GM12878 (cell line): ENCODE measurements at regions not wholly inside any gene's neighbourhood (a gene's known extent, or its start where the extent isn't known, plus 50 kb on each side); places are given as distances from the start of the nearest gene placed in this dataset.
"Not testable (repeated sequence)": the region's sequence is repeated elsewhere in the genome, so short reads cannot be mapped to it uniquely, and the experiment has no call there.

Source experiments
- ATAC-seq: fragments of 200-7000 bp; cut with Tn5 transposase; 3 replicates; pipeline ENCODE4 v1.9.1; 2020; ENCODE audit warnings: mild to moderate bottlenecking, moderate library complexity
- BruUV-seq: library from RNA; stranded (reverse); fragments of 400-500 nt; replicated peaks from 2 replicates; lab custom pipeline; 2021; lab: Mats Ljungman, UMichigan
- CTCF ChIA-PET: fragments of 300-600 bp; sonication (Branson Sonifier 250); formaldehyde crosslinking; extraction: SDS; loops from one replicate; lab custom pipeline; 2021; ENCODE audit warnings: inconsistent platforms; lab: Yijun Ruan, JAX
- POLR2A ChIA-PET: fragments of 350-600 bp; formaldehyde crosslinking; extraction: SDS; loops from one replicate; lab custom pipeline; 2021; ENCODE audit warnings: inconsistent platforms; lab: Charles Lee
- RAD21 ChIA-PET: fragments of 300-600 bp; sonication (Branson Sonifier 250); formaldehyde crosslinking; loops from one replicate; lab custom pipeline; 2023; ENCODE audit warnings: antibody characterized with exemption; ENCODE audit not compliant: unreplicated experiment; lab: Charles Lee
- SMC1A ChIA-PET: fragments of 300-600 bp; sonication (Branson Sonifier 250); formaldehyde crosslinking; loops from one replicate; lab custom pipeline; 2023; ENCODE audit not compliant: unreplicated experiment, uncharacterized antibody; lab: Charles Lee
- DNase-seq: peaks from one replicate; pipeline ENCODE4 v3.0.0-alpha.2; 2011; ENCODE audit warnings: low read depth, low spot score
- FAIRE-seq: peaks from 3 replicates; lab custom pipeline; 2011; peaks lifted over from hg19 to GRCh38; lab: Jason Lieb, UNC
- H2AFZ ChIP-seq: 2 replicates; pipeline ENCODE4 v1.6.0; 2011; ENCODE audit warnings: low read depth, low read length, control low read depth; ENCODE audit not compliant: control insufficient read depth
- H3K27ac ChIP-seq: 2 replicates; pipeline ENCODE4 v1.5.1; 2011; ENCODE audit warnings: control low read depth; ENCODE audit not compliant: control insufficient read depth, insufficient read depth
- H3K27me3 ChIP-seq, 2 experiments: replicated peaks in 1 of 2; 2 replicates each; pipeline versions ENCODE4 v1.6.0 to v1.6.1; 2011; ENCODE audit warnings: low read length in 1 of 2; ENCODE audit not compliant: control insufficient read depth in 2 of 2, insufficient read depth in 2 of 2
- H3K36me3 ChIP-seq, 2 experiments: 2 replicates each; pipeline ENCODE4 v1.5.1; 2011; ENCODE audit warnings: low read length in 1 of 2; ENCODE audit not compliant: control insufficient read depth in 2 of 2, insufficient read depth in 2 of 2
- H3K4me1 ChIP-seq: 2 replicates; pipeline ENCODE4 v1.6.1; 2011; ENCODE audit warnings: mild to moderate bottlenecking, low read length, moderate library complexity, mixed read lengths; ENCODE audit not compliant: control insufficient read depth, insufficient read depth
- H3K4me2 ChIP-seq: 2 replicates; pipeline ENCODE4 v1.6.0; 2011; ENCODE audit warnings: control low read depth; ENCODE audit not compliant: control insufficient read depth, insufficient read depth
- H3K4me3 ChIP-seq: fragments of 200-600 bp; sonication (generic); 2 replicates; pipeline ENCODE4 v1.5.1; 2016
- H3K79me2 ChIP-seq: 2 replicates; pipeline ENCODE4 v1.6.0; 2011; ENCODE audit warnings: low read length; ENCODE audit not compliant: control insufficient read depth, insufficient read depth
- H3K9ac ChIP-seq: 2 replicates; pipeline ENCODE4 v1.8.0; 2011; ENCODE audit warnings: low read length, control low read depth, mixed read lengths; ENCODE audit not compliant: control insufficient read depth, insufficient read depth
- H3K9me3 ChIP-seq: replicated peaks from 3 replicates; pipeline ENCODE4 v1.5.1; 2011; ENCODE audit warnings: mild to moderate bottlenecking, low read length; ENCODE audit not compliant: control insufficient read depth, insufficient read depth
- H4K20me1 ChIP-seq: 2 replicates; pipeline ENCODE4 v1.6.0; 2011; ENCODE audit not compliant: control insufficient read depth, insufficient read depth
- ATF7 ChIP-seq: fragments of 450-650 bp; IDR thresholded peaks from 2 replicates; pipeline ENCODE4 v1.6.1; 2016; ENCODE audit warnings: low read depth, mild to moderate bottlenecking
- EGR1 ChIP-seq, 2 experiments: IDR thresholded peaks; 1 replicate in 1 of 2; 2 replicates in 1 of 2; pipeline ENCODE4 v1.6.1; 2011 to 2012; ENCODE audit warnings: low read depth in 2 of 2, low read length in 2 of 2, borderline replicate concordance in 1 of 2, mild to moderate bottlenecking in 1 of 2, moderate library complexity in 1 of 2
- FOS ChIP-seq: IDR thresholded peaks from 3 replicates; pipeline ENCODE4 v1.6.1; 2011; ENCODE audit warnings: borderline replicate concordance; ENCODE audit not compliant: insufficient read length; ENCODE audit errors: extremely low read depth
- FOXK2 ChIP-seq: fragments of 450-650 bp; IDR thresholded peaks from 2 replicates; pipeline ENCODE4 v1.6.1; 2017; ENCODE audit warnings: mild to moderate bottlenecking, moderate library complexity
- GABPA ChIP-seq: IDR thresholded peaks from 2 replicates; pipeline ENCODE4 v1.6.1; 2014; ENCODE audit warnings: antibody characterized with exemption, low read depth, mild to moderate bottlenecking, inconsistent platforms
- IKZF2 ChIP-seq, 2 experiments: fragments of 450-650 bp; IDR thresholded peaks; 2 replicates each; pipeline ENCODE4 v1.6.1; 2017; ENCODE audit warnings: mild to moderate bottlenecking in 2 of 2, moderate library complexity in 2 of 2
- KDM1A ChIP-seq: fragments of 200-600 bp; sonication (generic); IDR thresholded peaks from 2 replicates; pipeline ENCODE4 v1.6.1; 2016; ENCODE audit warnings: borderline replicate concordance
- NR2C1 ChIP-seq: fragments of 450-650 bp; IDR thresholded peaks from 2 replicates; pipeline ENCODE4 v1.6.1; 2017; ENCODE audit warnings: antibody characterized with exemption, mild to moderate bottlenecking, moderate library complexity
- SPI1 ChIP-seq: IDR thresholded peaks from 2 replicates; pipeline ENCODE4 v1.6.1; 2011; ENCODE audit warnings: low read depth, mild to moderate bottlenecking, low read length, moderate library complexity, borderline replicate concordance; ENCODE audit not compliant: insufficient read depth
- SUZ12 ChIP-seq: fragments of 200-600 bp; sonication (generic); IDR thresholded peaks from one replicate; pipeline ENCODE4 v1.6.1; 2018; ENCODE audit warnings: antibody characterized with exemption, mild to moderate bottlenecking; ENCODE audit not compliant: unreplicated experiment
- WGBS: methylation state at CpG from one replicate; pipeline ENCODE4 v1.1.6; 2016; ENCODE audit warnings: low lambda C conversion rate; ENCODE audit not compliant: insufficient replicate concordance, insufficient coverage; ENCODE audit errors: missing lambda C conversion rate; 5-methylcytosine and 5-hydroxymethylcytosine counted together
- in situ Hi-C: fragments of 300-500 bp; cut with MboI; formaldehyde crosslinking; loops from 9 replicates; pipeline ENCODE4 v1.14.3; 2018; ENCODE audit warnings: mixed read lengths
- intact Hi-C: fragments of 100-400 bp; cut with micrococcal nuclease; formaldehyde crosslinking; loops from one replicate; pipeline ENCODE4 v1.14.2; 2022; ENCODE audit not compliant: unreplicated experiment
- TF ChIP-seq, protein P1 (sequence below): IDR thresholded peaks from 2 replicates; pipeline ENCODE4 v1.6.1; 2011; ENCODE audit warnings: low read depth, mild to moderate bottlenecking, low read length, moderate library complexity, borderline replicate concordance; ENCODE audit errors: extremely low read depth
- TF ChIP-seq, protein P2 (sequence below): IDR thresholded peaks from 2 replicates; pipeline ENCODE4 v1.6.1; 2011; ENCODE audit warnings: mild to moderate bottlenecking, low read depth, low read length, moderate library complexity; ENCODE audit not compliant: insufficient replicate concordance

DNA sequence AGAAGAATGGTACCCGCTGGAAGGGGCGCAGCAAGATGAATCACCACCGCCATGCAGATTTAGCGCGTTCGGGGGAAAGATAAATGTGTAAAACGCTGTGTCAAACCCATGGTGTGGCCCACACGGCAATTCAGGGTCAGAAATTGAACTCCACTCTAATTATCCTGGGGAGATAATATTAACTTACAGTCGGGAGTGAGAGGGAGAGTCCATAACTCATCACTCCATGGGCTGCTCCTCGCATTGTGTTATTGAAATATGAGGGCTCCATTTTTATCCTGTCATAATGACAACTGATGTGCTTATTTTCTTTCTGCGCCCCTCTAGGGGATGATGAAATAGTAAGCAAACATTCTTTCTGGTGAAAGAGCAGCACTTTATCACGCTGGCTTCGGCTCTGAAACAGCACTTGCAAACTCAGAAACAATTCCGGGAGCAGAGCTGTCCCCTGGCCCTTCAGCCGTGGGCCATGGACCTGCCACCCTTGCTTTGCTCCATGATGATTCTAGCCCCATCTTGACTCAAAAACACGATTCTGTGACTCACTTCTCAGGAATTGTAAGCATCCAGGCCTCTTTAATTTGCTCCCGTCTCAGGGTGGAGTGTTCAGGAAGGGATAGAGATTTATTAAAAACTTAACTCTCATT, 431.6 kb downstream of the IRX1 start (continued):
- TF ChIP-seq EGR1 (IDR thresholded peaks at IDR 0.05; ENCODE audit: borderline replicate concordance in 1 of 2, low read depth in 2 of 2, low read length in 2 of 2) (no peak), GABPA (no peak), IKZF2 (IDR thresholded peaks at IDR 0.05) (no peak), FOXK2 (no peak), FOS (no peak)
- TF ChIP-seq, protein P1, sequence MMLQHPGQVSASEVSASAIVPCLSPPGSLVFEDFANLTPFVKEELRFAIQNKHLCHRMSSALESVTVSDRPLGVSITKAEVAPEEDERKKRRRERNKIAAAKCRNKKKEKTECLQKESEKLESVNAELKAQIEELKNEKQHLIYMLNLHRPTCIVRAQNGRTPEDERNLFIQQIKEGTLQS: no peak
- TF ChIP-seq, protein P2, sequence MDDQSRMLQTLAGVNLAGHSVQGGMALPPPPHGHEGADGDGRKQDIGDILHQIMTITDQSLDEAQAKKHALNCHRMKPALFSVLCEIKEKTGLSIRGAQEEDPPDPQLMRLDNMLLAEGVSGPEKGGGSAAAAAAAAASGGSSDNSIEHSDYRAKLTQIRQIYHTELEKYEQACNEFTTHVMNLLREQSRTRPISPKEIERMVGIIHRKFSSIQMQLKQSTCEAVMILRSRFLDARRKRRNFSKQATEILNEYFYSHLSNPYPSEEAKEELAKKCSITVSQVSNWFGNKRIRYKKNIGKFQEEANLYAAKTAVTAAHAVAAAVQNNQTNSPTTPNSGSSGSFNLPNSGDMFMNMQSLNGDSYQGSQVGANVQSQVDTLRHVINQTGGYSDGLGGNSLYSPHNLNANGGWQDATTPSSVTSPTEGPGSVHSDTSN: no peak

DNA sequence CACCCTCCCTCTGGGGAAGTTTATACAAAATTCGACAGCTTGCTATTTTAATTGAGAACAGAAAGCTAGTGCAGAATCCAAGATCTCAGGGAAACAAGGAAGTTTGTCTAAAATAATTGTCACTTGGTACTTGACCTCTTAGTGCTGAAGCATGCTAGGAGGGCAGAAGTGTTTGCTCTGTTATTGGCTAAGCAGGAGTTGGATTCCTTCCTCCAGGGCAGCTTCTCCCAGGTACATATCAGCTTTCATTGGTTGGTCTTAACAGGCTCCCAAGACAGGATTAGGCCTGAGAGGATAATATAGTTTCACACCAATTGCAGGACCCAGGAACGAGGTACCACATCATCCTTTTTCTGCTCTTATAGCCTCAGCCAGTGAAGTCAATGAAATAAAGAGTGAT, 432.8 kb downstream of the IRX1 start:
- ChIA-PET SMC1A (no interaction called here), CTCF (no interaction called here), RAD21 (no interaction called here), POLR2A (no interaction called here)
- FAIRE-seq (no peak), ATAC-seq (no peak), DNase-seq (no peak)
- in situ Hi-C loops: no loop called here
- no peak for TF ChIP-seq SPI1
- TF ChIP-seq ATF7: no peak
- TF ChIP-seq KDM1A: no peak
- no peak for TF ChIP-seq SUZ12
- no peak for TF ChIP-seq NR2C1
- no peak overlapping the region for H3K4me2 ChIP-seq
- no peaks in the 10 kb centered on the region for H4K20me1 ChIP-seq
- H3K4me1 ChIP-seq: no peaks in the 10 kb centered on the region
- H3K27ac ChIP-seq: no peak overlapping the region
- H3K36me3 ChIP-seq: no peaks in the 10 kb centered on the region
- no peaks in the 10 kb centered on the region for H3K79me2 ChIP-seq
- no peak overlapping the region for H3K9ac ChIP-seq
- BruUV-seq: no TSS peak
- no peak overlapping the region for H3K4me3 ChIP-seq
- intact Hi-C loops: no loop called here
- H3K27me3 ChIP-seq: no peaks in the 10 kb centered on the region
- H3K9me3 ChIP-seq: no peaks in the 10 kb centered on the region
- no peak overlapping the region for H2AFZ ChIP-seq
- 6% methylated on average over 2 of the region's 2 CpGs for WGBS

DNA sequence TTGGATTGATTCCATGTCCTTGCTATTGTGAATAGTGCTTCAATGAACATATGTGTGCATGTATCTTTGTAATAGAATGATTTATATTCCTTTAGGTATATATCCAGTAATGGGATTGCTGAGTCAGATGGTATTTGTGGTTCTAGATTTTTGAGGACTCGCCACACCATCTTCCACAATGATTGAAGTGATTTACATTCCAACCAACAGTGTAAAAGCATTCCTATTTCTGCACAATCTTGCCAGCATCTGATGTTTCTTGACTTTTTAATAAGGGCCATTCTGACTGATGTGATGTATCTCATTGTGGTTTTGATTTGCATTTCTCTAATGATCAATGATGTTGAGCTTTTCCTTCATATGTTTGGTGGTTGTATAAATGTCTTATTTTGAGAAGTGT, 437.9 kb downstream of the IRX1 start:
- SMC1A ChIA-PET, H3K27me3 ChIP-seq, ATAC-seq, in situ Hi-C loops, H2AFZ ChIP-seq, H3K79me2 ChIP-seq, intact Hi-C loops, FAIRE-seq, BruUV-seq, CTCF ChIA-PET, DNase-seq, H3K36me3 ChIP-seq, POLR2A ChIA-PET, H3K4me2 ChIP-seq, RAD21 ChIA-PET, H4K20me1 ChIP-seq, H3K9me3 ChIP-seq, H3K9ac ChIP-seq, H3K4me3 ChIP-seq, H3K27ac ChIP-seq, H3K4me1 ChIP-seq: not testable (repeated sequence)
- WGBS: 0% methylated on average over 1 of the region's 1 CpG
